ENCODE measurements at regions not wholly inside any gene's neighbourhood (a gene's known extent, or its start where the extent isn't known, plus 50 kb on each side); places are given as distances from the start of the nearest gene placed in this dataset.
"Not testable (repeated sequence)": the region's sequence is repeated elsewhere in the genome, so short reads cannot be mapped to it uniquely, and the experiment has no call there.

DNA sequence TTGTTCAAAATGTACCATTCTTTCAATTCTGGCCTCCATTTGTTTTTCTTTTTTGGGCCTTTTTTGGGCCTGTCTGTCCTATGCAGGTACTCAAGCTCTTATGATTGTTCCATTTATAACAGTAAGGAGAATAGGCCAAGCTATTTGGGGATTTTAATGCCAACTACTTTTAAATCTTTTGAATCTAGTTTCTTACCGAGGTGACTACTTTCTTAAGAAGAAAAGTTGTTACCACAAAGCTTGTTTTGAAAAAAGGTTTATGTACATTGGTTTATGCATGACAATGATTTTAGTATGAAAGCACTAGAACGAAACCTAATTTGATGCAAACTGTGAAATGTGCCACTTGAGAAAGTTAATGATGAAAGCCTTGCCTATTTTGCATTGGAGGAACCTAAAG, 98.3 kb upstream of the MTHFD1L start:
- Histone ChIP-seq H2AFZ (ENCODE audit: low read length, unreplicated experiment) (no peak overlapping the region), H3K4me1 (ENCODE audit: control insufficient read depth, insufficient read depth, low read length, unreplicated experiment) (no peaks in the 10 kb centered on the region), H3K36me3 (ENCODE audit: insufficient read depth, low read length) (no peaks in the 10 kb centered on the region), H3K27ac (ENCODE audit: low read depth, low read length) (no peak overlapping the region), H3K27me3 (ENCODE audit: insufficient read depth, low read length) (peaks cover 3% of the 10 kb centered on the region; the same call in 1 of the 2 replicates), H3K4me3 (ENCODE audit: low read depth, low read length) (no peak overlapping the region), H3K79me2 (ENCODE audit: control insufficient read depth, insufficient read depth, low read length, unreplicated experiment) (no peaks in the 10 kb centered on the region)

DNA sequence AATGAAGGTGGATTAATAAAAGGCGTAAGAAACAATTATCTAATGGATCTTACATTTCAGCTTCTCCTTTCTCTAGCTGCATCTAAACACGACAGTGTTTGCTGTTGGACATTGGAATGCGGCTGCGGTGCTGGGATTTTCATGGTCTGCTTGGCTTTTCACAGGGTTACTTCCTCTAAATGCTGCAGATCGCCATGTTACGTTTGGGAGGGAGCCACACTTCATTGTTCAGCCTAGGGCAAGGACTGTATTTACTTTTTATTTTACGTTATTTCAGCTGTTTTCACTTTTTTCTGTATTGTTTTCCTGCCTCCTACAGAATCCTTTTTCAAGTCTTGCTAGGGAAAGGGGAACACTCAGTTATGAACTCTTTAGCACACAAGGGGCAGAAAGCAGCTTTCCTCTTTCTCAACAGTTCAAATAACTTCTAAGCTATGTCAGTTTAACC, 97.9 kb upstream of the MTHFD1L start:
- Histone ChIP-seq H3K79me2 (ENCODE audit: control insufficient read depth, insufficient read depth, low read length, unreplicated experiment) (no peaks in the 10 kb centered on the region), H3K27me3 (ENCODE audit: insufficient read depth, low read length) (peaks cover 3% of the 10 kb centered on the region; the same call in 1 of the 2 replicates), H2AFZ (ENCODE audit: low read length, unreplicated experiment) (no peak overlapping the region), H3K36me3 (ENCODE audit: insufficient read depth, low read length) (no peaks in the 10 kb centered on the region), H3K4me3 (ENCODE audit: low read depth, low read length) (no peak overlapping the region), H3K4me1 (ENCODE audit: control insufficient read depth, insufficient read depth, low read length, unreplicated experiment) (no peaks in the 10 kb centered on the region), H3K27ac (ENCODE audit: low read depth, low read length) (no peak overlapping the region)

DNA sequence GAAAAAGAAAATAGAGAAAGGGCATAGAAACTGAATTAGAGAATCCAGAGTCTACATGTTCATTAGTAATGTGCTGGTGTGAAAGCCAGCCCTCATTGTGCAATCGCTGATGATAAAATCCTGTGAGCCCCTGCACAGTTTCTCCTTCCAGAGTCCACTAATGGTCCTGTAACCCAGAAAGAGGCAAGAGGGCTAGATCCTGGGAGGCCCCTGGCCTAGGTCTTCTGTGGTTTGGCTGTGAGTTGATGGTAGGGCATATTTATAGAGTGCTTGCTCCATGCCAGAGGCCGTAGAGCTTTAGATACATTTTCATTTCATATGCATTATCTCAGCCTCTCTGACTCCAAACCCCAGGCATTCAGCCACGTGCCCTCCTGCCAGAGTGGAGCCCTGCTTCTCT, 94.9 kb upstream of the MTHFD1L start:
- Histone ChIP-seq H3K27me3 (ENCODE audit: insufficient read depth, low read length) (peaks cover 10% of the 10 kb centered on the region; the same call in 1 of the 2 replicates), H2AFZ (ENCODE audit: low read length, unreplicated experiment) (no peak overlapping the region), H3K4me1 (ENCODE audit: control insufficient read depth, insufficient read depth, low read length, unreplicated experiment) (no peaks in the 10 kb centered on the region), H3K79me2 (ENCODE audit: control insufficient read depth, insufficient read depth, low read length, unreplicated experiment) (no peaks in the 10 kb centered on the region), H3K36me3 (ENCODE audit: insufficient read depth, low read length) (no peaks in the 10 kb centered on the region), H3K4me3 (ENCODE audit: low read depth, low read length) (no peak overlapping the region), H3K27ac (ENCODE audit: low read depth, low read length) (no peak overlapping the region)

DNA sequence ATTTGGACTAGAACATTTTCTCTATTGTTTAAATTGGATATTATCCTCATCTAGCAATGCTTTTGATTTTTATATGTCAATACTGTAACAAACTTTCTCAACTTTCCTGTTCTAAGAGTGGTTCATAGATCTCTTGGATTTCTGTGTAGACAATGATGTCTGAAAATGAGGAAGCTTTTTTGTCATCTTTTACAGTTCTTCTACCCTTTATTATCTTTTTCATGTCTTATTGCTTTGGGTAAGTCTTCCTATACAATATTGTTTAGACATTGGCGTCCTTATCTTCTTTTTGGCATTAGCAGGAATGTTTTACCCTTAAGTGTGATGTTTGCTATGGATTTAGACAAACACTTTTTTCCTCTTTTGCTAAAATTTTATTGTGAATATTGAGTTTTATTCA, 91.5 kb upstream of the MTHFD1L start:
- Histone ChIP-seq H3K27ac (ENCODE audit: low read depth, low read length) (no peak overlapping the region), H3K4me3 (ENCODE audit: low read depth, low read length) (no peak overlapping the region), H3K27me3 (ENCODE audit: insufficient read depth, low read length) (peaks cover 7% of the 10 kb centered on the region; the same call in 1 of the 2 replicates), H3K4me1 (ENCODE audit: control insufficient read depth, insufficient read depth, low read length, unreplicated experiment) (no peaks in the 10 kb centered on the region), H2AFZ (ENCODE audit: low read length, unreplicated experiment) (no peak overlapping the region), H3K36me3 (ENCODE audit: insufficient read depth, low read length) (no peaks in the 10 kb centered on the region), H3K79me2 (ENCODE audit: control insufficient read depth, insufficient read depth, low read length, unreplicated experiment) (no peaks in the 10 kb centered on the region)

DNA sequence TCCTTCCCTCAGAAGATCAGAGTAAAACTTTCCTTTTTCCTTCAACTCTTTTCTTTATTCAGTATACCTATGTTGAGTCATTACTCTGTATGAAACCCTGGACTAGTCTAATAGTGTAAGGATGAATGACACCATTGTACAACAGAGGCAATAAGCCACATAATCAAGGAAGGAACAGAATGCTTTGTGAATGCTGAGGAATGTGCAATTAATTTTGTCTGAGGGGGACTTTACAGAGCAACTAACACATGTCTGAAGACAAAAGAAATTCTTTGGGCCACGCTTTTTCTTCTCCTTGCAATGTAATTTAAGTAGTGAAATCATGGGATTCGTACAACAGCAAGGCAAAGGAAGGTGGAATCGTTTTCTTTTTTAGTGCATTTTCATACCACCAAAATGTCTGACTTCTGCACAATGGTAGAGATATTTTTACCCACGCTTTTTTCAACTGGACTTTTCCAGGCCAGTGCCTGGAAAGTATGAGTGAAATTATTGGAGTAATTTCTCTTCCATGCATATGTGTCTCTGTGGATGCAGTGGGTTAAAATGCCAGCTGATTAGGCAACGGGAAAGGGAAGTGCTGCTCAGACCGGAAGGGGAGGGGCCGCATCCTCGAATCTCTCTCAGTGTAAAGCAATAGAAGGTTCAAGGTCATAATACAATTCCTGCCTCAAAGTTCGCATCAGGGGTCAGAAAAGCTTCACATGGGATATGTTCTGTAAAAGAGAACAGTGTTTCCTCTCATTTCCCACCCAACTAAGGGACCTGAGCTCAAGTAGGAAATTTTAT, 89.9 kb upstream of the MTHFD1L start:
- no peak overlapping the region for H3K27ac ChIP-seq (ENCODE audit: low read depth, low read length)
- no peak overlapping the region for H3K4me3 ChIP-seq (ENCODE audit: low read depth, low read length)
- no peaks in the 10 kb centered on the region for H3K4me1 ChIP-seq (ENCODE audit: control insufficient read depth, insufficient read depth, low read length, unreplicated experiment)
- H3K36me3 ChIP-seq (ENCODE audit: insufficient read depth, low read length) = no peaks in the 10 kb centered on the region
- no peaks in the 10 kb centered on the region for H3K79me2 ChIP-seq (ENCODE audit: control insufficient read depth, insufficient read depth, low read length, unreplicated experiment)
- peaks cover 7% of the 10 kb centered on the region; the same call in 1 of the 2 replicates for H3K27me3 ChIP-seq (ENCODE audit: insufficient read depth, low read length)
- H2AFZ ChIP-seq (ENCODE audit: low read length, unreplicated experiment) = no peak overlapping the region

DNA sequence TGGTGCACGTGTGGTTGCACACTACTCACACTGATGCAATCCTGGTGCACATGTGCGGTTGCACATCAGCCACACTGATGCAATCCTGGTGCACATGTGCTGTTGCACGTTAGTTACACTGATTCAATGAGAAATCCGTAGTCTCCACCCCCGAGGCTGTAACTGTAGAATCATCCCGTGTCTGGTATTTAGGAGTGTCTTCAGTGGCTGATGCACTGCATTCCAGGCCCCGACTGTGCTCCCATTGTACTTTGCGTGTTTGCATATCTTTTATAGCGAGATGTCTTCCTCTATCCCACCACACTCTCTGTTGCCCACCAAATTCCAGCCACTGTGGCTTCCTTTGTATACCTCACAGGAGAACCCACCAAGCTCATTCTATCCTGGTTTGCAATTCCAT, 87.8 kb upstream of the MTHFD1L start:
- H3K4me1 ChIP-seq (ENCODE audit: control insufficient read depth, insufficient read depth, low read length, unreplicated experiment) = no peaks in the 10 kb centered on the region
- peaks cover 7% of the 10 kb centered on the region; the same call in 1 of the 2 replicates for H3K27me3 ChIP-seq (ENCODE audit: insufficient read depth, low read length)
- H3K79me2 ChIP-seq (ENCODE audit: control insufficient read depth, insufficient read depth, low read length, unreplicated experiment) = no peaks in the 10 kb centered on the region
- H3K36me3 ChIP-seq (ENCODE audit: insufficient read depth, low read length) = no peaks in the 10 kb centered on the region
- no peak overlapping the region for H2AFZ ChIP-seq (ENCODE audit: low read length, unreplicated experiment)
- no peak overlapping the region for H3K27ac ChIP-seq (ENCODE audit: low read depth, low read length)
- H3K4me3 ChIP-seq (ENCODE audit: low read depth, low read length) = no peak overlapping the region

DNA sequence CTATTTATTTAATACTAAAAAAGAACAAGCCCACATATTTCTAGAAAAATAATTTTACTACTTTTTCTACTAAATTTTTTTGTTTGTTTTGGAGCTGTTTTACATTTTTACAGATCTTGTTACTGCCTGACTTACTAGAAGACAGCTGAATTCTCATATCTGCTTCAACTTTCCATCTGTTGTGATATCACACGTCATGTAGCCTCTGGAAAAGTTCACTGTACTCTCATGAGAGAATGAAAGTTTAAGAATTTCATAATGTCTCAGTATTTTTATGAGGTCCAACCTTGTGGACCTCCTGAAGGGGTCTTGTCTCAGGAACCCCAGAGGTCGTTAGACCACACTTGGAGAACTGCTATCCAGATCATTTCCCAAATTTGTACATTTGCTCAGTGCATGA, 81.7 kb upstream of the MTHFD1L start:
- Histone ChIP-seq H3K4me3 (ENCODE audit: low read depth, low read length) (no peak overlapping the region), H3K4me1 (ENCODE audit: control insufficient read depth, insufficient read depth, low read length, unreplicated experiment) (no peaks in the 10 kb centered on the region), H3K27me3 (ENCODE audit: insufficient read depth, low read length) (0 out of 2 replicates have a peak, but pooled peaks cover 7% of the 10 kb centered on the region), H3K27ac (ENCODE audit: low read depth, low read length) (no peak overlapping the region), H3K36me3 (ENCODE audit: insufficient read depth, low read length) (no peaks in the 10 kb centered on the region), H2AFZ (ENCODE audit: low read length, unreplicated experiment) (no peak overlapping the region), H3K79me2 (ENCODE audit: control insufficient read depth, insufficient read depth, low read length, unreplicated experiment) (no peaks in the 10 kb centered on the region)

DNA sequence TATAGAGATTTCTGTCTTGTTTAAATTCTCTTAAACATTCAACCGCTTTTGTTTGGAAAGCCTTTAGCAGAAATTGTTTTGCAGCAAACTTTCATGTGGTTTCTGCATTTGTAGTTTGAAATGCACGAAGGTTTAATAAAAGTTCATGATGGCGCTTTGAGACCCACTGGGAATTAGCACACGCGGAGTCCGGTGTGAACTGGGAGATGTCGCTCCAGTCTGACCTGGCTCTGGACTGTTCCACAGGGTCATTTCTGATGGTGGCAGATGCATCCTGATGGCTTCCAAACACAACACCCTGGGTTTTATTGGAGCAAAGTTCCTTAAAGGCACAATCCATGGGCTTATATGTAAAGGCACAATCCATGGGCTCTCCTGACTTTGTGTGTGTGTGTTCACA, 78.1 kb upstream of the MTHFD1L start:
- Histone ChIP-seq H3K4me1 (ENCODE audit: control insufficient read depth, insufficient read depth, low read length, unreplicated experiment) (no peaks in the 10 kb centered on the region), H2AFZ (ENCODE audit: low read length, unreplicated experiment) (no peak overlapping the region), H3K27me3 (ENCODE audit: insufficient read depth, low read length) (0 out of 2 replicates have a peak, but pooled peaks cover 7% of the 10 kb centered on the region), H3K36me3 (ENCODE audit: insufficient read depth, low read length) (no peaks in the 10 kb centered on the region), H3K4me3 (ENCODE audit: low read depth, low read length) (no peak overlapping the region), H3K27ac (ENCODE audit: low read depth, low read length) (no peak overlapping the region), H3K79me2 (ENCODE audit: control insufficient read depth, insufficient read depth, low read length, unreplicated experiment) (no peaks in the 10 kb centered on the region)

DNA sequence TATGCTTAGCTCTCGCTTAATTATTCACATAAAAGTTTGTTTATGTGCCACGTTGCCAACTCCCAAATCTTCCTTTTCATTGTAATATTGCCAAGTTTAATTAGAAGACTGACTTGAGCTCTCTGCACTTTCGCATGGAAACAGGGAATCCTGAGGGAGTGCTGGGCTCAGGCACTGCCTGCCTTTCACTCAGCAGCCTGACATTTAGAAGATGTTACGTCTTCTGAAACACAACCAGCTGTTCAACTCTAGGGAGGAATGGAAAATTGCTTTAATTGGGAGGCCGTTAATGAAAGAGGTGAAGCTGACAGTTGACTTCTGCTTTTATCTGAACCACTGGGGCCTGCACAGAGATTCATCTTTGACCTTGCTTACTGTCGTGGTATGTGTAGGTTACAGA, 77.4 kb upstream of the MTHFD1L start:
- Histone ChIP-seq H3K27me3 (ENCODE audit: insufficient read depth, low read length) (0 out of 2 replicates have a peak, but pooled peaks cover 7% of the 10 kb centered on the region), H3K4me3 (ENCODE audit: low read depth, low read length) (no peak overlapping the region), H3K4me1 (ENCODE audit: control insufficient read depth, insufficient read depth, low read length, unreplicated experiment) (no peaks in the 10 kb centered on the region), H3K36me3 (ENCODE audit: insufficient read depth, low read length) (no peaks in the 10 kb centered on the region), H3K79me2 (ENCODE audit: control insufficient read depth, insufficient read depth, low read length, unreplicated experiment) (no peaks in the 10 kb centered on the region), H2AFZ (ENCODE audit: low read length, unreplicated experiment) (no peak overlapping the region), H3K27ac (ENCODE audit: low read depth, low read length) (no peak overlapping the region)

DNA sequence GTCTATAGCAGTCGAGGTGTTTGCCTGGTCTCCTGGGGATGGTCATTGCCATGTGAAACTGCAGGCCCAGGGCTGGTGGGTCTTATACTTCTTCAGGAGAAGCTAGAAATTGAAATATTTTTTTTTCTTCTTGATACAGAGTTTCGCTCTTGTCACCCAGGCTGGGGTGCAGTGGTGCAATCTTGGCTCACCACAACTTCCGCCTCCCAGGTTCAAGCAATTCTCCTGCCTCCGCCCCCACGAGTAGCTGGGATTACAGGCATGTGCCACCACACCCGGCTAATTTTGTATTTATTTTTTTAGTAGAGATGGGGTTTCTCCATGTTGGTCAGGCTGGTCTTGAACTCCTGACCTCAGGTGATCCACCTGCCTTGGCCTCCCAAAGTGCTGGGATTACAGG, 75.6 kb upstream of the MTHFD1L start:
- not testable (repeated sequence) for H3K27me3 ChIP-seq (ENCODE audit: insufficient read depth, low read length); H3K79me2 ChIP-seq (ENCODE audit: control insufficient read depth, insufficient read depth, low read length, unreplicated experiment); H3K4me1 ChIP-seq (ENCODE audit: control insufficient read depth, insufficient read depth, low read length, unreplicated experiment); H3K27ac ChIP-seq (ENCODE audit: low read depth, low read length); H3K4me3 ChIP-seq (ENCODE audit: low read depth, low read length); H2AFZ ChIP-seq (ENCODE audit: low read length, unreplicated experiment); H3K36me3 ChIP-seq (ENCODE audit: insufficient read depth, low read length)

DNA sequence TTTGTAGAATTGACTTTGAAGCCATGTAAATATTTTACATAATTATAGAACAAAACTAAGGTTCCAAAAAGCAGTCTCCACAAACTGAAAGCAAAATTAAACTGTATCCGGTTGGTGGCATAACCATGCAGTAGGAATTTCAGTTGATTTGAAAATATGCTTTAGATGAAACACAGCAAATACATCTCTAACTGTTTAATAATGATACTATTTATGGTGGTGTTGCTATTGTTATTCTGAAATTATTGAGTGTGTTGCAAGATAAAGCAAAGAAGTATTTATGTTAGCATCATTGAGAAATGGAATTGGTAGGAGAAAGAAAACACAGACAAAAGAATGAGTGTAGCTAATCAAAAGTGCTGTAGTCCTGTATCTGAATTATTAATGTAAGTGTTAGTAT, 73.8 kb upstream of the MTHFD1L start:
- Histone ChIP-seq H3K27me3 (ENCODE audit: insufficient read depth, low read length) (0 out of 2 replicates have a peak, but pooled peaks cover 7% of the 10 kb centered on the region), H3K36me3 (ENCODE audit: insufficient read depth, low read length) (no peaks in the 10 kb centered on the region), H3K27ac (ENCODE audit: low read depth, low read length) (no peak overlapping the region), H3K4me1 (ENCODE audit: control insufficient read depth, insufficient read depth, low read length, unreplicated experiment) (no peaks in the 10 kb centered on the region), H3K4me3 (ENCODE audit: low read depth, low read length) (no peak overlapping the region), H2AFZ (ENCODE audit: low read length, unreplicated experiment) (no peak overlapping the region), H3K79me2 (ENCODE audit: control insufficient read depth, insufficient read depth, low read length, unreplicated experiment) (no peaks in the 10 kb centered on the region)

All from ACC112 (cell line).